GM10248 (cell line): ENCODE measurements at regions not wholly inside any gene's neighbourhood (a gene's known extent, or its start where the extent isn't known, plus 50 kb on each side); places are given as distances from the start of the nearest gene placed in this dataset.

Source experiments
- CTCF ChIA-PET: fragments of 300-600 bp; sonication (Branson Sonifier 250); formaldehyde crosslinking; extraction: SDS; loops from one replicate; lab custom pipeline; 2021; ENCODE audit warnings: antibody characterized with exemption; lab: Yijun Ruan, JAX
- POLR2A ChIA-PET: fragments of 350-650 bp; sonication (Branson Sonifier 250); formaldehyde crosslinking; extraction: SDS; loops from one replicate; lab custom pipeline; 2020; ENCODE audit warnings: antibody characterized with exemption; lab: Yijun Ruan, JAX
- DNase-seq: peaks from one replicate; pipeline ENCODE4 v3.0.0; 2012; ENCODE audit errors: extremely low spot score
- CTCF ChIP-seq: IDR thresholded peaks from 2 replicates; pipeline ENCODE4 v1.5.1; 2012; ENCODE audit warnings: mild to moderate bottlenecking, low read depth; ENCODE audit errors: extremely low read depth, missing control alignments, control extremely low read depth

GRCh38 chr10:61091531-61091930, 147.5 kb upstream of the RHOBTB1 start:
- POLR2A ChIA-PET, result no interaction called here
- DNase-seq, result no peak
- CTCF ChIA-PET, result interaction anchor here (1.2 to 2.1 kb wide), 3 partner anchors 10 to 61 kb away, joined by 3 to 7 read pairs (median 3); no protein-coding TSS in a partner anchor
- no peak for TF ChIP-seq CTCF

- TF ChIP-seq CTCF, result no peak
- ChIA-PET CTCF (no interaction called here), POLR2A (no interaction called here)
- DNase-seq, result no peak
Observed at GRCh38 chr10:61089251-61089650, 145.3 kb upstream of the RHOBTB1 start.

GRCh38 chr10:61084493-61084892, 140.5 kb upstream of the RHOBTB1 start:
- POLR2A ChIA-PET, result no interaction called here
- no peak for DNase-seq
- CTCF ChIA-PET, result no interaction called here
- no peak for TF ChIP-seq CTCF

GRCh38 chr10:61081301-61081700, 137.3 kb upstream of the RHOBTB1 start:
- ChIA-PET CTCF (no interaction called here), POLR2A (no interaction called here)
- DNase-seq, result no peak
- no peak for TF ChIP-seq CTCF

- no peak for DNase-seq
- ChIA-PET POLR2A (no interaction called here), CTCF (no interaction called here)
- TF ChIP-seq CTCF, result no peak
Observed at GRCh38 chr10:61078542-61079275, 134.7 kb upstream of the RHOBTB1 start.

GRCh38 chr10:61076572-61077114, 132.7 kb upstream of the RHOBTB1 start:
- ChIA-PET POLR2A (no interaction called here), CTCF (no interaction called here)
- no peak for TF ChIP-seq CTCF
- DNase-seq, result no peak
